HEK293 (cell line): ENCODE measurements at regions not wholly inside any gene's neighbourhood (a gene's known extent, or its start where the extent isn't known, plus 50 kb on each side); places are given as distances from the start of the nearest gene placed in this dataset.

Experiments used
- BCL11A ChIP-seq: fragments of 450-650 bp; formaldehyde crosslinking; IDR thresholded peaks from 2 replicates; pipeline ENCODE4 v1.5.1; 2016; ENCODE audit warnings: low read depth, missing biosample characterization, missing genetic modification characterization
- OVOL3 ChIP-seq: fragments of 450-650 bp; formaldehyde crosslinking; IDR thresholded peaks from 2 replicates; pipeline ENCODE4 v1.5.1; 2016; ENCODE audit warnings: missing biosample characterization, missing genetic modification characterization
- SETDB1 ChIP-seq: IDR thresholded peaks from one replicate; pipeline ENCODE4 v1.6.1; 2017; ENCODE audit warnings: mild to moderate bottlenecking, low read length, moderate library complexity, mixed read lengths; ENCODE audit not compliant: insufficient read length
- TCF7L2 ChIP-seq: IDR thresholded peaks from 2 replicates; pipeline ENCODE4 v1.6.1; 2011; ENCODE audit warnings: low read depth, mild to moderate bottlenecking, inconsistent platforms, low read length, moderate library complexity, borderline replicate concordance
- ZFP3 ChIP-seq: fragments of 450-650 bp; formaldehyde crosslinking; IDR thresholded peaks from 2 replicates; pipeline ENCODE4 v1.5.1; 2016; ENCODE audit warnings: low read depth, missing biosample characterization, missing genetic modification characterization
- ZNF155 ChIP-seq: fragments of 450-650 bp; formaldehyde crosslinking; IDR thresholded peaks from 2 replicates; pipeline ENCODE4 v1.5.1; 2016; ENCODE audit warnings: missing biosample characterization, missing genetic modification characterization
- ZNF174 ChIP-seq: fragments of 450-650 bp; formaldehyde crosslinking; IDR thresholded peaks from 2 replicates; pipeline ENCODE4 v1.5.0; 2017; ENCODE audit warnings: missing biosample characterization, mild to moderate bottlenecking, missing genetic modification characterization
- ZNF549 ChIP-seq: fragments of 450-650 bp; IDR thresholded peaks from 2 replicates; pipeline ENCODE4 v1.5.1; 2018; ENCODE audit warnings: missing biosample characterization, missing genetic modification characterization, mild to moderate bottlenecking, inconsistent platforms, moderate library complexity
- ZNF658 ChIP-seq: fragments of 450-650 bp; formaldehyde crosslinking; IDR thresholded peaks from 2 replicates; pipeline ENCODE4; 2016; ENCODE audit warnings: missing biosample characterization, missing genetic modification characterization
- ZNF830 ChIP-seq: fragments of 450-650 bp; IDR thresholded peaks from 2 replicates; pipeline ENCODE4 v1.5.0; 2018; ENCODE audit warnings: missing biosample characterization, missing genetic modification characterization, low read depth, mild to moderate bottlenecking, moderate library complexity
- TF ChIP-seq, protein P1 (sequence below): fragments of 450-650 bp; formaldehyde crosslinking; IDR thresholded peaks from 2 replicates; pipeline ENCODE4 v1.5.1; 2016; ENCODE audit warnings: missing biosample characterization, missing genetic modification characterization
- TF ChIP-seq, protein P2 (sequence below): fragments of 450-650 bp; formaldehyde crosslinking; IDR thresholded peaks from 2 replicates; pipeline ENCODE4 v1.5.1; 2016; ENCODE audit warnings: missing biosample characterization, missing genetic modification characterization
- TF ChIP-seq, protein P3 (sequence below): fragments of 450-650 bp; IDR thresholded peaks from 2 replicates; pipeline ENCODE4 v1.5.1; 2018; ENCODE audit warnings: missing biosample characterization, mild to moderate bottlenecking, missing genetic modification characterization

DNA sequence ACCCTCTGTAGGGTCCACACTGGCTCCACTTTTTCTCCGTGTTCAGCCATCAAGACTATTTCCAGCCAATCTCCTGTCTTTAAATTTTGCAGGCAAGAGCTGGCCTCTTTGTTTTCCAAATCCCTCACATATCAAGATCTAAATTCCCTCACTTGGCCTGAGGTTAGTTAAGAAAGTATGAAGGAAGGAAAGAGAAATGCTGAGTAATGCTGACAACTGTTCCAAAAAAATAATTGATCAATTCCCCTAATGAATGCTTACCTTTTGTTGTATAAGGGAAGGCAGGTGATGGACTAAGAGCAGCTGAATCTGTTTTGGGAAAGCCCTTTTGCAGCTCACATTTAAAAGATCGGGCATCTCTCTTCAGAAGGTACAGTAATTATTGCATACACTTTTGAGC lies 105.1 kb upstream of the KCNJ16 start:
- TF ChIP-seq ZNF549 (no peak), OVOL3 (tag by site-specific recombination) (no peak), BCL11A (tag by site-specific recombination) (no peak), TCF7L2 (no peak), ZNF658 (tag by site-specific recombination) (no peak), ZNF155 (tag by site-specific recombination) (no peak), SETDB1 (no peak), ZFP3 (tag by site-specific recombination) (no peak), ZNF174 (no peak), ZNF830 (tag by site-specific recombination) (no peak)
- TF ChIP-seq, protein P1, sequence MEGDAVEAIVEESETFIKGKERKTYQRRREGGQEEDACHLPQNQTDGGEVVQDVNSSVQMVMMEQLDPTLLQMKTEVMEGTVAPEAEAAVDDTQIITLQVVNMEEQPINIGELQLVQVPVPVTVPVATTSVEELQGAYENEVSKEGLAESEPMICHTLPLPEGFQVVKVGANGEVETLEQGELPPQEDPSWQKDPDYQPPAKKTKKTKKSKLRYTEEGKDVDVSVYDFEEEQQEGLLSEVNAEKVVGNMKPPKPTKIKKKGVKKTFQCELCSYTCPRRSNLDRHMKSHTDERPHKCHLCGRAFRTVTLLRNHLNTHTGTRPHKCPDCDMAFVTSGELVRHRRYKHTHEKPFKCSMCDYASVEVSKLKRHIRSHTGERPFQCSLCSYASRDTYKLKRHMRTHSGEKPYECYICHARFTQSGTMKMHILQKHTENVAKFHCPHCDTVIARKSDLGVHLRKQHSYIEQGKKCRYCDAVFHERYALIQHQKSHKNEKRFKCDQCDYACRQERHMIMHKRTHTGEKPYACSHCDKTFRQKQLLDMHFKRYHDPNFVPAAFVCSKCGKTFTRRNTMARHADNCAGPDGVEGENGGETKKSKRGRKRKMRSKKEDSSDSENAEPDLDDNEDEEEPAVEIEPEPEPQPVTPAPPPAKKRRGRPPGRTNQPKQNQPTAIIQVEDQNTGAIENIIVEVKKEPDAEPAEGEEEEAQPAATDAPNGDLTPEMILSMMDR (tag by site-specific recombination): no peak
- TF ChIP-seq, protein P2, sequence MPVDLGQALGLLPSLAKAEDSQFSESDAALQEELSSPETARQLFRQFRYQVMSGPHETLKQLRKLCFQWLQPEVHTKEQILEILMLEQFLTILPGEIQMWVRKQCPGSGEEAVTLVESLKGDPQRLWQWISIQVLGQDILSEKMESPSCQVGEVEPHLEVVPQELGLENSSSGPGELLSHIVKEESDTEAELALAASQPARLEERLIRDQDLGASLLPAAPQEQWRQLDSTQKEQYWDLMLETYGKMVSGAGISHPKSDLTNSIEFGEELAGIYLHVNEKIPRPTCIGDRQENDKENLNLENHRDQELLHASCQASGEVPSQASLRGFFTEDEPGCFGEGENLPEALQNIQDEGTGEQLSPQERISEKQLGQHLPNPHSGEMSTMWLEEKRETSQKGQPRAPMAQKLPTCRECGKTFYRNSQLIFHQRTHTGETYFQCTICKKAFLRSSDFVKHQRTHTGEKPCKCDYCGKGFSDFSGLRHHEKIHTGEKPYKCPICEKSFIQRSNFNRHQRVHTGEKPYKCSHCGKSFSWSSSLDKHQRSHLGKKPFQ (tag by site-specific recombination): no peak
- TF ChIP-seq, protein P3, sequence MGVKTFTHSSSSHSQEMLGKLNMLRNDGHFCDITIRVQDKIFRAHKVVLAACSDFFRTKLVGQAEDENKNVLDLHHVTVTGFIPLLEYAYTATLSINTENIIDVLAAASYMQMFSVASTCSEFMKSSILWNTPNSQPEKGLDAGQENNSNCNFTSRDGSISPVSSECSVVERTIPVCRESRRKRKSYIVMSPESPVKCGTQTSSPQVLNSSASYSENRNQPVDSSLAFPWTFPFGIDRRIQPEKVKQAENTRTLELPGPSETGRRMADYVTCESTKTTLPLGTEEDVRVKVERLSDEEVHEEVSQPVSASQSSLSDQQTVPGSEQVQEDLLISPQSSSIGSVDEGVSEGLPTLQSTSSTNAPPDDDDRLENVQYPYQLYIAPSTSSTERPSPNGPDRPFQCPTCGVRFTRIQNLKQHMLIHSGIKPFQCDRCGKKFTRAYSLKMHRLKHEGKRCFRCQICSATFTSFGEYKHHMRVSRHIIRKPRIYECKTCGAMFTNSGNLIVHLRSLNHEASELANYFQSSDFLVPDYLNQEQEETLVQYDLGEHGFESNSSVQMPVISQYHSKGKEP (tag by site-specific recombination): no peak
